Chondrocyte (in vitro differentiated cells): ENCODE measurements at regions not wholly inside any gene's neighbourhood (a gene's known extent, or its start where the extent isn't known, plus 50 kb on each side); places are given as distances from the start of the nearest gene placed in this dataset.

Experiments
- DNase-seq: peaks from one replicate; pipeline ENCODE4 v3.0.0; 2021; ENCODE audit warnings: mixed read lengths, low spot score
- H3K27ac Mint-ChIP-seq: one replicate; pipeline ENCODE4 v1.8.0; 2021; ENCODE audit warnings: mild to moderate bottlenecking, moderate library complexity, mixed read lengths; ENCODE audit not compliant: unreplicated experiment
- H3K27me3 Mint-ChIP-seq: 2 replicates; pipeline ENCODE4 v1.8.0; 2021; ENCODE audit warnings: low read depth, mixed read lengths
- H3K36me3 Mint-ChIP-seq: 2 replicates; pipeline ENCODE4 v1.8.0; 2021; ENCODE audit warnings: low read depth, mixed read lengths
- H3K4me1 Mint-ChIP-seq: 2 replicates; pipeline ENCODE4 v1.8.0; 2021; ENCODE audit warnings: low read depth, mild to moderate bottlenecking, mixed read lengths
- H3K4me3 Mint-ChIP-seq: one replicate; pipeline ENCODE4 v1.8.0; 2021; ENCODE audit warnings: mild to moderate bottlenecking, moderate library complexity, mixed read lengths; ENCODE audit not compliant: unreplicated experiment
- H3K9me3 Mint-ChIP-seq: 2 replicates; pipeline ENCODE4 v1.8.0; 2021; ENCODE audit warnings: low read depth, mixed read lengths
- CTCF ChIP-seq: fragments of 200-600 bp; sonication (generic); IDR thresholded peaks from 2 replicates; pipeline ENCODE4 v1.5.0; 2021; ENCODE audit warnings: antibody characterized with exemption, mild to moderate bottlenecking, moderate library complexity

GRCh38 chr9:29751226-29751625, 2177.9 kb upstream of the C9orf72 start:
- Mint-ChIP-seq H3K36me3 (no peaks in the 10 kb centered on the region), H3K4me3 (no peak overlapping the region), H3K27me3 (peaks cover 2% of the 10 kb centered on the region), H3K4me1 (peaks cover 27% of the 10 kb centered on the region), H3K27ac (no peak overlapping the region), H3K9me3 (peaks cover 9% of the 10 kb centered on the region)
- no peak for TF ChIP-seq CTCF
- no peak for DNase-seq

GRCh38 chr9:29753638-29754037, 2180.4 kb upstream of the C9orf72 start:
- no peak for DNase-seq
- no peak for TF ChIP-seq CTCF
- Mint-ChIP-seq H3K36me3 (no peaks in the 10 kb centered on the region), H3K4me1 (peaks cover 17% of the 10 kb centered on the region), H3K4me3 (no peak overlapping the region), H3K9me3 (peaks cover 5% of the 10 kb centered on the region), H3K27ac (no peak overlapping the region), H3K27me3 (peaks cover 2% of the 10 kb centered on the region)

GRCh38 chr9:29769019-29769418, 2195.7 kb upstream of the C9orf72 start:
- Mint-ChIP-seq H3K4me3 (no peak overlapping the region), H3K36me3 (peaks cover under 1% of the 10 kb centered on the region), H3K27ac (no peak overlapping the region), H3K9me3 (peaks cover 26% of the 10 kb centered on the region), H3K27me3 (peaks cover 4% of the 10 kb centered on the region), H3K4me1 (no peaks in the 10 kb centered on the region)
- DNase-seq = no peak
- TF ChIP-seq CTCF = no peak

- Mint-ChIP-seq H3K27me3 (peaks cover 6% of the 10 kb centered on the region), H3K27ac (no peak overlapping the region), H3K9me3 (no peaks in the 10 kb centered on the region), H3K4me1 (no peaks in the 10 kb centered on the region), H3K36me3 (no peaks in the 10 kb centered on the region), H3K4me3 (no peak overlapping the region)
- no peak for DNase-seq
- TF ChIP-seq CTCF = no peak
These were observed 2200.4 kb upstream of the C9orf72 start for GRCh38 chr9:29773676-29774075.

GRCh38 chr9:29775491-29775890, 2202.2 kb upstream of the C9orf72 start:
- no peaks in the 10 kb centered on the region for H3K9me3 Mint-ChIP-seq
- peaks cover 2% of the 10 kb centered on the region for H3K27me3 Mint-ChIP-seq
- no peak overlapping the region for H3K27ac Mint-ChIP-seq
- no peak for TF ChIP-seq CTCF
- no peaks in the 10 kb centered on the region for H3K4me1 Mint-ChIP-seq
- no peaks in the 10 kb centered on the region for H3K36me3 Mint-ChIP-seq
- no peak for DNase-seq
- H3K4me3 Mint-ChIP-seq = no peak overlapping the region
